ENCODE measurements at regions not wholly inside any gene's neighbourhood (a gene's known extent, or its start where the extent isn't known, plus 50 kb on each side); places are given as distances from the start of the nearest gene placed in this dataset.

DNA sequence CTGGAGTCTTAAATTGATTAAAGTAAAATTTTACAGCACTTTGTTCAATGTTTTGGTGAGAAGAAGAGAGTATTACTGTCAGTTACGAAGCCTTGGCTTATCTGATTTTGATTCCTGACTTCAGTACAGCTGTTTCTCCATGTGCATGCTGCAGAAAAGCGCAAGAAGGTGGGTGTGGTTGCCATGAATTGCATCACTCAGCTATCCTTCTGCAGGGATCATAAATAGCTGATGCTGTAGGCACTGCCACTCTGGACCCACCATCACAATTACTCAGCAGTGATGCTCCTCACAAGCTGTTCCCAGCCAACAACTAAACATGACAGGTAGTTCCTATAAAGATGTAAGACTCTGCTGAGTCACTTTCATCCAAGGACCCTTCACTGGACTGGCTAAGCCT, 321.2 kb downstream of the IRS2 start:
- TF ChIP-seq CREB5 (CRISPR knock-in tag; IDR thresholded peaks at IDR 0.05; ENCODE audit: low read depth) (no peak), BACH2 (CRISPR knock-in tag; IDR thresholded peaks at IDR 0.05; ENCODE audit: borderline replicate concordance) (no peak), ZFP3 (CRISPR knock-in tag; IDR thresholded peaks at IDR 0.05) (no peak), ISL1 (CRISPR knock-in tag; IDR thresholded peaks at IDR 0.05) (no peak)
- no peak for ATAC-seq

DNA sequence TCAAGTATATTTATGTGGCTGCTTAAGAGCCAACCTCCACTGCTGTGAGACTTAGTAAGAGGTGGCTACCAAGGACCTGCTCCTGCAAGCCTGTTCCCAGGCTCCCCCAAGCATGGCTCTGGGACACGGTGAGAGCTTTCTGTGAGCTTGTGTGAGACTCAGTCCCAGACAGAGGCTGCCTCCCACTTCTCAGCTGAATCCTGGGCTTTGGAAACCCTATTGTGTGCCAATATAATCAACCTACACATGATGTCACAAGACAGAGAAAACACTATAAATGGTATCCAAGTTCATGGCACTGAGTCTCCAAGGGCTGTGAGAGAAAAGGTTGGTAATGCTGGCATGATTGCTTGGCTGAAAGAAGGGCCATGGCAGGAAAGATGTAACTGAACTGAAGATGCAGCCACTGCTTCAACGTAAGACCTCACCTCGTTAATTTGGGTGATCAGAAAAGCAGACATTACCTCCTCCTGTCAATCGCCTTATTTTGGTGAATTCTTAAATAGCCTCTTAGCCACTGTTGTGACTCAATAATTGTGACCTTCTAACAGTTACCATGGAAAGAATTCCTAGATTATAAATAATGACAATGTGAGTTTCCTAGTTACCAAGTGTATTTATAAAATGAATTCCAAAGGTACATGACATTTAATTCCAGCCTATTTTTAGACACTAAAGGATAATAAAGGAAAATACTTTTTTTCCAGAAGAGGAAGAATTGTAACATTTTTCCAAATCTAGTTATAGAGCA, 332.0 kb downstream of the IRS2 start:
- no peak for ATAC-seq
- TF ChIP-seq SNAI2 (CRISPR knock-in tag; IDR thresholded peaks at IDR 0.05): no peak
- no peak for TF ChIP-seq PPARA (CRISPR knock-in tag; IDR thresholded peaks at IDR 0.05; ENCODE audit: borderline replicate concordance)
- TF ChIP-seq, protein P1, sequence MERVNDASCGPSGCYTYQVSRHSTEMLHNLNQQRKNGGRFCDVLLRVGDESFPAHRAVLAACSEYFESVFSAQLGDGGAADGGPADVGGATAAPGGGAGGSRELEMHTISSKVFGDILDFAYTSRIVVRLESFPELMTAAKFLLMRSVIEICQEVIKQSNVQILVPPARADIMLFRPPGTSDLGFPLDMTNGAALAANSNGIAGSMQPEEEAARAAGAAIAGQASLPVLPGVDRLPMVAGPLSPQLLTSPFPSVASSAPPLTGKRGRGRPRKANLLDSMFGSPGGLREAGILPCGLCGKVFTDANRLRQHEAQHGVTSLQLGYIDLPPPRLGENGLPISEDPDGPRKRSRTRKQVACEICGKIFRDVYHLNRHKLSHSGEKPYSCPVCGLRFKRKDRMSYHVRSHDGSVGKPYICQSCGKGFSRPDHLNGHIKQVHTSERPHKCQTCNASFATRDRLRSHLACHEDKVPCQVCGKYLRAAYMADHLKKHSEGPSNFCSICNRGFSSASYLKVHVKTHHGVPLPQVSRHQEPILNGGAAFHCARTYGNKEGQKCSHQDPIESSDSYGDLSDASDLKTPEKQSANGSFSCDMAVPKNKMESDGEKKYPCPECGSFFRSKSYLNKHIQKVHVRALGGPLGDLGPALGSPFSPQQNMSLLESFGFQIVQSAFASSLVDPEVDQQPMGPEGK (CRISPR knock-in tag; IDR thresholded peaks at IDR 0.05; ENCODE audit: borderline replicate concordance): no peak
- TF ChIP-seq ISL1 (CRISPR knock-in tag; IDR thresholded peaks at IDR 0.05): no peak
- no peak for TF ChIP-seq ESRRG (CRISPR knock-in tag; IDR thresholded peaks at IDR 0.05)
- TF ChIP-seq CSDC2 (CRISPR knock-in tag; IDR thresholded peaks at IDR 0.05): no peak
- TF ChIP-seq ARNTL (CRISPR knock-in tag; IDR thresholded peaks at IDR 0.05; ENCODE audit: borderline replicate concordance, low read depth): no peak
- no peak for TF ChIP-seq POU6F1 (CRISPR knock-in tag; IDR thresholded peaks at IDR 0.05; ENCODE audit: borderline replicate concordance, low read depth)

DNA sequence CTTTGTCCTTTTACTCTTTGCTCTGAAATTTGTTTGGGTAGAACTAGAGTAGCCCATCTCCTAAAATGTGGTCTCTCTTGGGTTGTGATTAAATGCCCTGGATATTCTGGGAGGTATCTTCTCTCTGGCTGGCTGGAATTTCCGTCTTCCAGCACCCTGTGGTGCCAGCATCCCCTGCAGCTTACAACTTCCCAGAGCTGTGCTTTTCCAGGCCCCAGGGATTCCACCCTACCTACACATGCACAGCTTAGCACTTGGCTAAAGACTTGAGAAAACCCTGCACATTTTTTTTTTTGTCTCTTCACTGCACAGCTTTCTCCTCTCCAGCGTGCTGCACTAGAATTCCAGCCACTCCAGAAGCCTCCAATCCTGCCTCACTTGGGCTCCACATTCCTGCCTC, 334.7 kb downstream of the IRS2 start:
- no peak for TF ChIP-seq ZFP3 (CRISPR knock-in tag; IDR thresholded peaks at IDR 0.05)
- no peak for TF ChIP-seq OSR1 (CRISPR knock-in tag; IDR thresholded peaks at IDR 0.05)
- TF ChIP-seq RARB (CRISPR knock-in tag; IDR thresholded peaks at IDR 0.05): no peak
- TF ChIP-seq, protein P1 (CRISPR knock-in tag; IDR thresholded peaks at IDR 0.05; ENCODE audit: borderline replicate concordance): no peak
- TF ChIP-seq TOX (CRISPR knock-in tag; IDR thresholded peaks at IDR 0.05; ENCODE audit: borderline replicate concordance): no peak
- no peak for TF ChIP-seq CSDC2 (CRISPR knock-in tag; IDR thresholded peaks at IDR 0.05)
- TF ChIP-seq ESRRG (CRISPR knock-in tag; IDR thresholded peaks at IDR 0.05): no peak
- TF ChIP-seq TSHZ2 (CRISPR knock-in tag; IDR thresholded peaks at IDR 0.05): no peak
- no peak for TF ChIP-seq CREB5 (CRISPR knock-in tag; IDR thresholded peaks at IDR 0.05; ENCODE audit: low read depth)
- no peak for TF ChIP-seq ARNTL (CRISPR knock-in tag; IDR thresholded peaks at IDR 0.05; ENCODE audit: borderline replicate concordance, low read depth)
- no peak for TF ChIP-seq ZC3H10 (CRISPR knock-in tag; IDR thresholded peaks at IDR 0.05)
- no peak for TF ChIP-seq SNAI2 (CRISPR knock-in tag; IDR thresholded peaks at IDR 0.05)
- TF ChIP-seq ISL1 (CRISPR knock-in tag; IDR thresholded peaks at IDR 0.05): no peak
- TF ChIP-seq ZNF565 (CRISPR knock-in tag; conservative IDR thresholded peaks at IDR 0.05; ENCODE audit: low read depth): no peak
- no peak for TF ChIP-seq ZNF70 (CRISPR knock-in tag; IDR thresholded peaks at IDR 0.05)
- TF ChIP-seq BACH2 (CRISPR knock-in tag; IDR thresholded peaks at IDR 0.05; ENCODE audit: borderline replicate concordance): no peak
- TF ChIP-seq TCF4 (CRISPR knock-in tag; IDR thresholded peaks at IDR 0.05; ENCODE audit: borderline replicate concordance): no peak
- TF ChIP-seq ZFP30 (CRISPR knock-in tag; IDR thresholded peaks at IDR 0.05): no peak
- TF ChIP-seq POU6F1 (CRISPR knock-in tag; IDR thresholded peaks at IDR 0.05; ENCODE audit: borderline replicate concordance, low read depth): no peak
- TF ChIP-seq, protein P2, sequence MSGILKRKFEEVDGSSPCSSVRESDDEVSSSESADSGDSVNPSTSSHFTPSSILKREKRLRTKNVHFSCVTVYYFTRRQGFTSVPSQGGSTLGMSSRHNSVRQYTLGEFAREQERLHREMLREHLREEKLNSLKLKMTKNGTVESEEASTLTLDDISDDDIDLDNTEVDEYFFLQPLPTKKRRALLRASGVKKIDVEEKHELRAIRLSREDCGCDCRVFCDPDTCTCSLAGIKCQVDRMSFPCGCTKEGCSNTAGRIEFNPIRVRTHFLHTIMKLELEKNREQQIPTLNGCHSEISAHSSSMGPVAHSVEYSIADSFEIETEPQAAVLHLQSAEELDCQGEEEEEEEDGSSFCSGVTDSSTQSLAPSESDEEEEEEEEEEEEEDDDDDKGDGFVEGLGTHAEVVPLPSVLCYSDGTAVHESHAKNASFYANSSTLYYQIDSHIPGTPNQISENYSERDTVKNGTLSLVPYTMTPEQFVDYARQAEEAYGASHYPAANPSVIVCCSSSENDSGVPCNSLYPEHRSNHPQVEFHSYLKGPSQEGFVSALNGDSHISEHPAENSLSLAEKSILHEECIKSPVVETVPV (CRISPR knock-in tag; IDR thresholded peaks at IDR 0.05): no peak

More for the DNA sequence above, 334.7 kb downstream of the IRS2 start:
- no peak; the same call in 2 of the 3 replicates for ATAC-seq
